ENCODE measurements at regions not wholly inside any gene's neighbourhood (a gene's known extent, or its start where the extent isn't known, plus 50 kb on each side); places are given as distances from the start of the nearest gene placed in this dataset.
A peak's percentile ranks its signal among the peaks of the same experiment; 100 is the strongest.

GRCh38 chr9:129415942-129416651 is 204.8 kb downstream of the C9orf50 start:
- no peak for TF ChIP-seq POLR2A (IDR thresholded peaks at IDR 0.05)
- no peak for TF ChIP-seq EP300 (IDR thresholded peaks at IDR 0.05)
- TF ChIP-seq POLR2AphosphoS5 (IDR thresholded peaks at IDR 0.05) = no peak
- TF ChIP-seq CTCF (IDR thresholded peaks at IDR 0.05) = no peak
- H3K27ac ChIP-seq = peak overlapping the region in 4 of 5 donors; percentile 28 to 99 (median 51)
- 49 to 72% (median 57%) methylated on average over 23 to 26 of the region's 26 CpGs for WGBS, 5 donors

GRCh38 chr9:129414993-129415941 is 205.6 kb downstream of the C9orf50 start:
- TF ChIP-seq POLR2A (IDR thresholded peaks at IDR 0.05) = no peak
- TF ChIP-seq POLR2AphosphoS5 (IDR thresholded peaks at IDR 0.05) = no peak
- no peak for TF ChIP-seq EP300 (IDR thresholded peaks at IDR 0.05)
- no peak for TF ChIP-seq CTCF (IDR thresholded peaks at IDR 0.05)
- Histone ChIP-seq H3K27me3 (no peaks in the 10 kb centered on the region), H3K36me3 (no peaks in the 10 kb centered on the region), H3K9me3 (no peaks in the 10 kb centered on the region), H3K27ac (peak overlapping the region; percentile 98 to 100 (median 99)), H3K4me1 (peaks cover 31 to 48% (median 34%) of the 10 kb centered on the region in 4 donors), H3K4me3 (no peak overlapping the region)
- 78 to 91% (median 84%) methylated on average over 21 of the region's 21 CpGs for WGBS, 5 donors
- DNase-seq = peak in 1 of 2 donors; percentile 70
- intact Hi-C loops (cut with DNase I; ENCODE audit: low total_unique reads) = no loop called here

More at GRCh38 chr9:129415942-129416651, 204.8 kb downstream of the C9orf50 start:
- Histone ChIP-seq H3K9me3 (no peaks in the 10 kb centered on the region), H3K36me3 (no peaks in the 10 kb centered on the region), H3K4me3 (no peak overlapping the region), H3K27me3 (no peaks in the 10 kb centered on the region), H3K4me1 (peaks cover 31 to 48% (median 34%) of the 10 kb centered on the region in 4 donors)
- intact Hi-C loops (cut with DNase I; ENCODE audit: low total_unique reads) = no loop called here
- DNase-seq = no peak

- H3K9me3 ChIP-seq = no peaks in the 10 kb centered on the region
- DNase-seq = peak in 1 of 2 donors; percentile 83
- H3K4me1 ChIP-seq = peaks cover 32 to 48% (median 34%) of the 10 kb centered on the region in 4 donors
- intact Hi-C loops (cut with DNase I; ENCODE audit: low total_unique reads) = no loop called here
- 22 to 32% (median 29%) methylated on average over 30 to 31 of the region's 31 CpGs for WGBS, 5 donors
- H3K4me3 ChIP-seq = peak overlapping the region; percentile 39 to 59 (median 53)
- TF ChIP-seq EP300 (IDR thresholded peaks at IDR 0.05) (no peak), POLR2A (IDR thresholded peaks at IDR 0.05) (no peak), CTCF (IDR thresholded peaks at IDR 0.05) (no peak), POLR2AphosphoS5 (IDR thresholded peaks at IDR 0.05) (no peak)
- no peaks in the 10 kb centered on the region for H3K36me3 ChIP-seq
- peak overlapping the region; percentile 98 to 100 (median 99) for H3K27ac ChIP-seq
- H3K27me3 ChIP-seq = no peaks in the 10 kb centered on the region
Observed at GRCh38 chr9:129414377-129414992, 206.4 kb downstream of the C9orf50 start.
